ENCODE measurements at regions not wholly inside any gene's neighbourhood (a gene's known extent, or its start where the extent isn't known, plus 50 kb on each side); places are given as distances from the start of the nearest gene placed in this dataset.
"Not testable (repeated sequence)": the region's sequence is repeated elsewhere in the genome, so short reads cannot be mapped to it uniquely, and the experiment has no call there.

DNA sequence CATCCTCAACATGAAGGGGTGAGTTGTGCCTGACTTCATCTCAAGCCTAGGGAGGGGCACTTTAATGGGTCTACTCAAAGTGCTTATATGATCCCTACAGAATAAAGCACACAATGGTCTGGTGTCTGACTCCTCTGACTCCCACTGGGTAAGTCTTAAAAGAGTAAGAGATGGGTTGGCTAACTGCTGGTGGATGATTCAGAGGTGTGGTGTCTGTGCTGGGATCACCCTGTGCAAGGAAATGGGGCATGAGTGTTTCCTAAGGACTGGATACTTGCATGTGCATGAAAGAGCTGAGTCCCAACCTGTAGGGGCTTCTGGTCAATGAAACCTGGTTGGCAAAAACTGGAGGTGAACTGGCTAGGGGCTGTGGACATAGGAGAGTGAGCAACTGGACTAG, 158.8 kb downstream of the IL20RB start:
- no peak for DNase-seq (ENCODE audit: low spot score)

GRCh38 chr3:137121704-137122314, 164.0 kb downstream of the IL20RB start:
- peak; percentile 20 for DNase-seq (ENCODE audit: low spot score)

DNA sequence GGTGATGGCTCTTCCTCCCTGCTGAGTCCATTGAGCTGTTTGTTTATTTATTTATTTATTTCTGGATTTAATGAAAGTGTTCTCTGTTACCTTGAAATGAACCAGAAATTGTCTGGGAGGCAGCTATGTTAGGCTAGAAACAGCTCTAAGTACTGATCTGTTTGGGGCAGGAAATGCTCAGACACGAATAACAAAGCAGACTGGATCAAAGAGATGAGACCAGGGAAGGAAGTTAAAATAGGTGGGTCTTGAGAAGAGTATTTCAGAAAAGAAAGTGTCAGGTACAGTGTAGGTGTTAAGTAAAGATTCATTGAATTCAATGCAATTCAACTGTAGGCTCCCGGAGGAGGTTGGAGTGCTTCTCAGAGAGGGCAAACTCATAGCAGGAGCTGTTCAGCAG, 173.3 kb downstream of the IL20RB start:
- no peak for DNase-seq (ENCODE audit: low spot score)

- DNase-seq (ENCODE audit: low spot score), result no peak
Observed at GRCh38 chr3:137134431-137134830, 176.6 kb downstream of the IL20RB start.

DNA sequence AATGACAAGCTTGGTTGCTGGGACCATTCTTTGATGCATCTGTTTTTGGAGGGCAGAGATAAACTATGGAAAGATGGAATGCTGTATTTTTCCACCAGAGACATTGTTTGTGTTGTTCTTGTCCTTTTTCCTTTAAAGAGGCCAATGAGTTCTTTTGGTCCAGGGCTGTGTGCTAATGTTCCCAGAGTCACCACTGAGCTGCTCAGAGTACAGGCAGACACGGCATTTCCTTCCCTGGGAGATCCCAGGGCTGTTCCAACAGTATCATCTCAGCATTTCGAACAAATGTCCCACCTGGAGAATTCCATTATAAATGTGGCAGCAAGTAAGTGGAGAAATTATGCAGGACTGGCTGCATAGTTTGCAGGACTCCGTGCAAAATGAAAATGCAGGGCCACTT, 190.6 kb downstream of the IL20RB start:
- no peak for DNase-seq (ENCODE audit: low spot score)

GRCh38 chr3:137148917-137149316, 191.1 kb downstream of the IL20RB start:
- DNase-seq (ENCODE audit: low spot score), result no peak

- no peak for DNase-seq (ENCODE audit: low spot score)
Observed at GRCh38 chr3:137150825-137151224, 193.0 kb downstream of the IL20RB start.

DNA sequence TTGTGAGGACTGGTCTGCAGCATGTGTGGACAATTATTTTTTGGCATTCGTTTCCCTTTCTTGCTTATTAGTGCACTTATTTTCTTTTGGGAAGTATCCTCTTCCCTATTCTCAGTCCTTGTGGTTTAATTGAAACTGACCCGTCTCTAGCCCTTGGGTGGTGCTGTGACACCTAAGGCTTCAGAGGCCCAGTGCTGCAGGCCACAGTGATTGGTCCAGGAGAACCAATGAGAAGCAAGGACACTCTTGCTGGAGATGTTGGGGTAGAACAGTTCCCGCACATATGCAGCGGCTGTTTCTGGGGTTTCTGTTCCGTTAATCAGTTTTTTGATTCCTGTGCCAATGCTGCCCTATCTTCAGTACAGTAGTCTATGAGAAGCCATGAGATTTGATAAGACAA, 195.3 kb downstream of the IL20RB start:
- not testable (repeated sequence) for DNase-seq (ENCODE audit: low spot score)

- DNase-seq (ENCODE audit: low spot score), result no peak
Observed at GRCh38 chr3:137163241-137163871, 205.6 kb downstream of the IL20RB start.

GRCh38 chr3:137163958-137164357, 206.2 kb downstream of the IL20RB start:
- no peak for DNase-seq (ENCODE audit: low spot score)

GRCh38 chr3:137165117-137165806, 207.5 kb downstream of the IL20RB start:
- DNase-seq (ENCODE audit: low spot score), result no peak

GRCh38 chr3:137171834-137172603, 214.2 kb downstream of the IL20RB start:
- DNase-seq (ENCODE audit: low spot score), result no peak

GRCh38 chr3:137172728-137173127, 214.9 kb downstream of the IL20RB start:
- no peak for DNase-seq (ENCODE audit: low spot score)

DNA sequence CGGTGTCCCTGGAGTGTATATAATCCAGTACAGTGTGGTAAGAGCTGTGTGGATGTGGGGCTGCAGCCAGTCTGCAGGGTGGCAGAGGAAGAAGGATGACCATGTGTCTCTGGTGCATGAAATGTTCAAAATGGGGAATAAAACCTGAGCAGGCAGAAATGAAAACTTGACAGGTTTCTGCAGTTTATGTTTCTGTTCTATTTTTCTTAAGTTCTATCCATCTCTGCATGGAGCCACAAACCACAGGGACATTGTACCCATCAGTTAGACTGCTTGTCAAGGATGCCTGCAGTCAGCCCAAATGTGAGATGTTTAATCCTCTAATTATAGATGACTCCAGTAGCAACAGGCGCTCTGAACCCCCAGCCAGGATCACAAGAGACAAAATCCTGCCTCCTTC, 216.7 kb downstream of the IL20RB start:
- no peak for DNase-seq (ENCODE audit: low spot score)

GRCh38 chr3:137180220-137180619, 222.4 kb downstream of the IL20RB start:
- DNase-seq (ENCODE audit: low spot score), result no peak

DNA sequence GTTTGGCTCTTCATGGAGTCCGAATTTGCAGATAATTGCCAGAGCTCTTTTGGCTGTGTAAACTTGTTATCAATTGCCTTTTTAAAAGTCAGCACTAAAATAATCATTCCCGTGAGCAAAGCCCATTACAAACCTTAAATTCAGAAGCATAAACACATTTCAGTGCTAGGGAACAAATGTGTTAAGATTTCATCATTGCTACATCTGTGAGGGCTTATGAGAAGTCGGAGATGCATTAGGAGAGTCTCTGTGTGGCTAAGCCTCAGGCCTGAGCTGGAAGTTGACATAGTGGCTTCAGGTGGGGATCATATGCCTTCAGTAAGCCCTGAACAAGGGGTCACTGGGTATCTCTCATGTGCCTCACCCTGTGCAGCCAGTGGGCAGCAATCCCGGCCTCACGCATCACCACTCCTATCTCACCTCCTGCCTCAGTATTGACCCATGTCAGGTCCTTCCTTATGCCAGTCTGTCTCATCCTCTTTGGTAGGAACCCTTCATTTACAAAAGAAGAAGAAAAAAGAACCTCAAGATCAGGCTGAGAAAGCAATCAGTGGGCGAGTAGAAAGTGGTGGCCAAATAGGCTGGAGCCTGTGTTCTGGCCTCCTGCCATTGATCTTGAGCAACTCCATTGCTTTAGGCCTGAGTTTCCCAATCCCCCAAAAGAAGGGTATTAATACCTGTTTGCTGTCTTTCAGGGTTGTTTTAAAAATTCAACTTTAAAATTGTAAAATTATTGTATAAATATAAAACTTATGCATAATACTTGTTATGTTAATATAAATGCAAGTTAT, 233.5 kb downstream of the IL20RB start:
- no peak for DNase-seq (ENCODE audit: low spot score)

- DNase-seq (ENCODE audit: low spot score), result no peak
Observed at GRCh38 chr3:137191951-137192350, 234.2 kb downstream of the IL20RB start.

DNA sequence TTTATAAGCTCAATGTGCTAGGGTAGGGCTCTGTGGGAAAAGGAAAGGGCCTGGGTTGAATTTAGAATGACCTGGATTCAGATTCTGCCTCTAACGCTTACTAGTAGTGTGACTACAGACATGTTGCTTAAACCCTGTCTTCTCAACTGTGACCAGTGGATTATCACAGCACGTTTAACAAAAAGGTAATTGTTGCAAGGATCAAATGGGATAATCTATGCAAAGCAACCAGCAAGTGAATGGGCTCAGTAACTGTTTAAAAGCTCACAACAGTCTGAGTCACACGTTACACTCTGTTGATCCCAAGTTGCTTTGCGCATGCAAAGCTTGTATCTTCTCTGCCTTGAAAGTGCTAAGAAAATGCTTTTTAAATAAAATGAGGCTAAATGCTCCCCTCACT, 236.5 kb downstream of the IL20RB start:
- no peak for DNase-seq (ENCODE audit: low spot score)

GRCh38 chr3:137198374-137198773, 240.6 kb downstream of the IL20RB start:
- not testable (repeated sequence) for DNase-seq (ENCODE audit: low spot score)

GRCh38 chr3:137199678-137200077, 241.9 kb downstream of the IL20RB start:
- no peak for DNase-seq (ENCODE audit: low spot score)

DNA sequence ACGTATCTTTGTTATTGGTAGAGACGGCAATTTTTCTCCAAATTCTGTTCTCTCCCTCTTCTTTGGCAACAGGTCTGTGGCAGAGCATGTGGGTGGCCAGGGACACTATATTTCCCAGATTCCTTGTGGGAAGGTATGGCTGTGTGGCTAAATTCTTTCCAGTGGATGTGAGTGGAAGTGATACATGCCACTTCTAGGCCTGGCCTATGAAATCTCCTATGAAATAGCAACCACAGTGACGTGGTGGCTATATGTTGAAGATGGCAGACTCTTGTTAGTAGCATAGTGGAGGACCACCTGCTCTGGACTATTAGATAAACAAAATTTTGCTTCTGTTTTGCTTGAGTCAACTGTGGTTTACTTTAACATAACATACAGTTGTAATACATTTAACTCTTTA, 243.3 kb downstream of the IL20RB start:
- no peak for DNase-seq (ENCODE audit: low spot score)

DNA sequence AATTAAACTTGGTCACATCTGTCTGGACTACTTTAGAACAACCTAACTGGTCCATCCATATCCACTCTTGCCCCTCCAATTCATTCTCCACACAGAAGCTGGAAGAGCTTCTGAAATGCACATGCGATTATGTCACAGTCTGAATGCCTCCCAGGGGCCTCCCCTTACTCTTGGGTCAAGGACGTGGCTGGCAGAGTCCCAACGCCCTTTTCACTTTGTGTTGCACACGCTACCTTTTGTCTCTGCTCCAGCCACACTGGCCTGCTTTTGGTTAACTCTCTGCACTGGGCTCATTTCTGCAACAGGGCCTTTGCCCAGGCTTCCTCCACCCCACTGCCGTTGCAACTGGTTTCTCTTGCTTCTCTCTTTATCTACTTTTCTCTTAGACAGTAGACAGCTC, 245.2 kb downstream of the IL20RB start:
- no peak for DNase-seq (ENCODE audit: low spot score)
